HepG2 (cell line): ENCODE measurements at regions not wholly inside any gene's neighbourhood (a gene's known extent, or its start where the extent isn't known, plus 50 kb on each side); places are given as distances from the start of the nearest gene placed in this dataset.

Experiments used
- ATAC-seq: fragments of 200-7000 bp; cut with Tn5 transposase; 3 replicates; pipeline ENCODE4 v1.9.1; 2020; ENCODE audit warnings: mild to moderate bottlenecking, moderate library complexity
- BruUV-seq: library from RNA; stranded (reverse); fragments of 400-500 nt; replicated peaks from 2 replicates; lab custom pipeline; 2021; lab: Mats Ljungman, UMichigan
- CTCF ChIA-PET: fragments of 300-600 bp; formaldehyde crosslinking; extraction: SDS; loops from one replicate; lab custom pipeline; 2021; ENCODE audit warnings: low total read pairs, inconsistent platforms, low intra/inter-chr PET ratio; lab: Yijun Ruan, JAX
- POLR2A ChIA-PET: fragments of 350-600 bp; sonication (Branson Sonifier 250); formaldehyde crosslinking; loops from one replicate; lab custom pipeline; 2020; ENCODE audit warnings: antibody characterized with exemption, inconsistent platforms; lab: Yijun Ruan, JAX
- DNase-seq: peaks from one replicate; pipeline ENCODE4 v3.0.0-alpha.2; 2015; ENCODE audit warnings: low spot score
- FAIRE-seq: peaks from 3 replicates; lab custom pipeline; 2011; peaks lifted over from hg19 to GRCh38; lab: Jason Lieb, UNC
- H2AFZ ChIP-seq: one replicate; pipeline ENCODE4 v1.6.1; 2011; ENCODE audit warnings: low read length, inconsistent platforms
- H3K27ac ChIP-seq: fragments of 300-600 bp; 3 replicates; pipeline ENCODE4 v1.8.0; 2011; ENCODE audit warnings: mixed run types, mild to moderate bottlenecking, mixed read lengths, low read length, inconsistent platforms; ENCODE audit not compliant: insufficient read depth; ENCODE audit errors: extremely low read length
- H3K27me3 ChIP-seq, 2 experiments: fragments of 200-600 bp in 1 of 2; 2 replicates in 1 of 2; 3 replicates in 1 of 2; pipeline versions ENCODE4 v1.6.0 to v1.8.0; 2011; ENCODE audit warnings: low read length in 2 of 2, mild to moderate bottlenecking in 2 of 2, moderate library complexity in 2 of 2, inconsistent platforms in 1 of 2; ENCODE audit not compliant: insufficient read depth in 2 of 2, control insufficient read depth in 1 of 2
- H3K36me3 ChIP-seq, 2 experiments: fragments of 200-600 bp in 1 of 2; replicated peaks in 1 of 2; 2 replicates in 1 of 2; 3 replicates in 1 of 2; pipeline versions ENCODE4 v1.5.1 to v1.8.0; 2011; ENCODE audit warnings: low read length in 2 of 2, inconsistent platforms in 1 of 2; ENCODE audit not compliant: insufficient read depth in 2 of 2, control insufficient read depth in 1 of 2
- H3K4me1 ChIP-seq: 2 replicates; pipeline ENCODE4 v1.5.1; 2012; ENCODE audit warnings: low read length, inconsistent platforms; ENCODE audit not compliant: insufficient read depth
- H3K4me2 ChIP-seq: 2 replicates; pipeline ENCODE4 v1.6.0; 2011; ENCODE audit warnings: low read depth, low read length, inconsistent platforms
- H3K4me3 ChIP-seq, 3 experiments: fragments of 200-600 bp in 1 of 3; sonication (generic), shearing (Covaris generic) in 1 of 3; replicated peaks in 1 of 3; 2 replicates each; pipeline ENCODE4 v1.5.1; 2011 to 2016; ENCODE audit warnings: low read length in 3 of 3, inconsistent platforms in 2 of 3, low read depth in 2 of 3, mild to moderate bottlenecking in 2 of 3, control low read depth in 1 of 3, mixed read lengths in 1 of 3; ENCODE audit not compliant: insufficient read depth in 1 of 3
- H3K79me2 ChIP-seq: one replicate; pipeline ENCODE4 v1.6.1; 2011; ENCODE audit warnings: low read length, inconsistent platforms; ENCODE audit not compliant: insufficient read depth
- H3K9ac ChIP-seq: 2 replicates; pipeline ENCODE4 v1.6.0; 2011; ENCODE audit warnings: mild to moderate bottlenecking, low read depth, low read length, inconsistent platforms; ENCODE audit not compliant: insufficient read depth
- H3K9me3 ChIP-seq: 2 replicates; pipeline ENCODE4 v1.5.1; 2012; ENCODE audit warnings: mild to moderate bottlenecking, low read length
- H4K20me1 ChIP-seq: 2 replicates; pipeline ENCODE4 v1.6.0; 2011; ENCODE audit warnings: inconsistent platforms, mild to moderate bottlenecking, low read length, moderate library complexity; ENCODE audit not compliant: insufficient read depth
- CBX1 ChIP-seq: IDR thresholded peaks from one replicate; pipeline ENCODE4 v1.6.1; 2016; ENCODE audit warnings: antibody characterized with exemption, low read depth
- EEA1 ChIP-seq: sonication (generic); formaldehyde crosslinking; IDR thresholded peaks from 2 replicates; pipeline ENCODE4 v1.5.1; 2020; ENCODE audit warnings: mild to moderate bottlenecking, missing genetic modification reagents, borderline replicate concordance
- FOXK2 ChIP-seq: fragments of 450-650 bp; IDR thresholded peaks from 2 replicates; pipeline ENCODE4 v1.6.1; 2016
- GATAD2A ChIP-seq: IDR thresholded peaks from 2 replicates; pipeline ENCODE4 v1.6.1; 2016
- KAT8 ChIP-seq: IDR thresholded peaks from 2 replicates; pipeline ENCODE4 v1.6.1; 2016; ENCODE audit warnings: missing genetic modification reagents, missing compliant biosample characterization
- RNF2 ChIP-seq: fragments of 450-650 bp; conservative IDR thresholded peaks from 2 replicates; pipeline ENCODE4 v1.6.1; 2016; ENCODE audit warnings: low read depth
- ZBTB20 ChIP-seq: sonication (generic); formaldehyde crosslinking; IDR thresholded peaks from 2 replicates; pipeline ENCODE4 v1.8.1; 2023; ENCODE audit warnings: missing genetic modification reagents, low read depth, mild to moderate bottlenecking, borderline replicate concordance
- ZFP82 ChIP-seq: sonication (generic); formaldehyde crosslinking; IDR thresholded peaks from 2 replicates; pipeline ENCODE4 v1.5.1; 2020; ENCODE audit warnings: mild to moderate bottlenecking, missing genetic modification reagents, borderline replicate concordance
- ZNF432 ChIP-seq: sonication (generic); formaldehyde crosslinking; IDR thresholded peaks from 2 replicates; pipeline ENCODE4 v1.5.0; 2020; ENCODE audit warnings: missing genetic modification reagents, mild to moderate bottlenecking, borderline replicate concordance
- ZNF547 ChIP-seq: sonication (generic); formaldehyde crosslinking; IDR thresholded peaks from 2 replicates; pipeline ENCODE4 v1.5.1; 2020; ENCODE audit warnings: mild to moderate bottlenecking, missing genetic modification reagents
- ZNF563 ChIP-seq: sonication (generic); formaldehyde crosslinking; IDR thresholded peaks from 2 replicates; pipeline ENCODE4 v1.8.0; 2022; ENCODE audit warnings: mild to moderate bottlenecking, moderate library complexity, missing genetic modification reagents
- ZNF577 ChIP-seq: sonication (generic); formaldehyde crosslinking; IDR thresholded peaks from 2 replicates; pipeline ENCODE4 v1.4.0; 2020; ENCODE audit warnings: mild to moderate bottlenecking, low read depth, missing genetic modification reagents, borderline replicate concordance
- ZNF75D ChIP-seq: sonication (generic); formaldehyde crosslinking; IDR thresholded peaks from 2 replicates; pipeline ENCODE4 v1.8.1; 2023; ENCODE audit warnings: missing genetic modification reagents, mild to moderate bottlenecking, borderline replicate concordance
- ZSCAN25 ChIP-seq: sonication (generic); formaldehyde crosslinking; IDR thresholded peaks from 2 replicates; pipeline ENCODE4 v1.8.0; 2022; ENCODE audit warnings: mild to moderate bottlenecking, missing genetic modification reagents
- ZSCAN30 ChIP-seq: sonication (generic); formaldehyde crosslinking; IDR thresholded peaks from 2 replicates; pipeline ENCODE4 v1.5.0; 2020; ENCODE audit warnings: mild to moderate bottlenecking, missing genetic modification reagents
- WGBS: methylation state at CpG from one replicate; pipeline ENCODE4 v1.1.6; 2017; ENCODE audit warnings: low lambda C conversion rate; 5-methylcytosine and 5-hydroxymethylcytosine counted together
- in situ Hi-C: cut with HindIII; loops from 2 replicates; pipeline ENCODE4 v1.10.0; 2017; ENCODE audit warnings: low pct_unique_long_range_greater_than_20kb; ENCODE audit not compliant: extremely low pct_ligation_motif_present
- intact Hi-C: fragments of 100-400 bp; cut with micrococcal nuclease; formaldehyde crosslinking; loops from one replicate; pipeline ENCODE4 v1.10.0; 2022; ENCODE audit not compliant: unreplicated experiment
- TF ChIP-seq, protein P1 (sequence below): sonication (generic); formaldehyde crosslinking; IDR thresholded peaks from 2 replicates; pipeline ENCODE4 v1.4.0; 2020; ENCODE audit warnings: missing genetic modification reagents, borderline replicate concordance
- TF ChIP-seq, protein P2 (sequence below): sonication (generic); formaldehyde crosslinking; IDR thresholded peaks from 2 replicates; pipeline ENCODE4 v1.4.0; 2020; ENCODE audit warnings: mild to moderate bottlenecking, missing genetic modification reagents

DNA sequence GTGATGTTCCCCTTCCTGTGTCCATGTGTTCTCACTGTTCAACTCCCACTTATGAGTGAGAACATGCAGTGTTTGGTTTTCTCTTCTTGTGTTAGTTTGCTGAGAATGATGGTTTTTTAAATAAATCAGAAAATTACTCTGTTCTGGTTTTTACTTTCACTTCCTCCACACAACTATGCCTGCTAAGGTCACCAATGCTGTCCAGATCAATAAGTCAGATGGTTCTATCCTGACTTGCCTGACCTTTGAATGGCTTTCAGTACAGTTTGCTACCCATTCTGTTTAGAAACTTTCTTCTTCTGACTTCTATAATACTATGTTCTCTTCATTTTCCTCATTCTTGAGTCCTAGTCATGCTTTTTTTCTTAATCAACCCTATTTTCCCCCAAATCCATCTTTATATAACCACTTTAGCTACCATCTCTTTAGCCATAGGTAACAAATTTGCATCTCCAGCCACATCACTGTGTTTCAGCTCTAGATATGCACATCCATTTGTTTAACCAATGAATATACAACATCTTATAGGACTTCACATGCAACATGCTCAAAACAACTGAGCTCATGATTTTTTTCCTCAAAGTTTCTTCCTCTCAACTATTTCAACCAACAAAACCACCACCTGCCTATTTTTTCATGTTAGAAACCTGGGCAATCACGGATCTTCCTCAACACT lies 58.8 kb upstream of the SLC38A11 start (continued):
- no peak for TF ChIP-seq ZNF547

DNA sequence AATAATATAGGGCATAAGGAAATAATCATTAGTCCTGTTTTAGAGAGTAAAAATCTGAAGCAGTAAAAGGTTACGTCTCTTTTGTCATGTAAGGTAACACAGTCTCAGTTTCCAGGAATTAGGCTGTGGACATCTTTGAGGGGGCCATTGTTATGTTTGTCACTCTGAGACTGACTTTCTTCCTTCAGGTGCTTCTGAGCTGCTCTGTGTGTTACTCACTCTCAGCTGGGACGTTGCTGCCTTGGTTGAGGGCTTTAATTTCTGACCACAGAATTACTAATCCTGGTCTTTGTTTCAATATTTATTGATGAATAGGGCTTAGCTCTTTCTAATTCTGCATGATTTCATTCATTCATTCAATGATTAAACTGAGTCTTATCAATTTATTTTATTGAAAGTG lies 55.9 kb upstream of the SLC38A11 start:
- H3K79me2 ChIP-seq: no peaks in the 10 kb centered on the region
- H3K4me2 ChIP-seq: no peak overlapping the region
- in situ Hi-C loops (no loop called here), intact Hi-C loops (no loop called here)
- no peak overlapping the region for H3K9ac ChIP-seq
- no peak overlapping the region for H3K4me3 ChIP-seq
- no peak overlapping the region for H3K27ac ChIP-seq
- WGBS: 48% methylated on average over 2 of the region's 2 CpGs
- no peaks in the 10 kb centered on the region for H4K20me1 ChIP-seq
- no TSS peak for BruUV-seq
- H3K4me1 ChIP-seq: no peaks in the 10 kb centered on the region
- no peak overlapping the region for H2AFZ ChIP-seq
- no peaks in the 10 kb centered on the region for H3K9me3 ChIP-seq
- POLR2A ChIA-PET: no interaction called here
- H3K36me3 ChIP-seq: no peaks in the 10 kb centered on the region
- FAIRE-seq (no peak), DNase-seq (no peak), ATAC-seq (no peak)
- 0 out of 5 replicates have a peak, but pooled peaks cover 0 to 3% of the 10 kb centered on the region in 2 experiments for H3K27me3 ChIP-seq
- CTCF ChIA-PET: no interaction called here
- TF ChIP-seq, protein P1, sequence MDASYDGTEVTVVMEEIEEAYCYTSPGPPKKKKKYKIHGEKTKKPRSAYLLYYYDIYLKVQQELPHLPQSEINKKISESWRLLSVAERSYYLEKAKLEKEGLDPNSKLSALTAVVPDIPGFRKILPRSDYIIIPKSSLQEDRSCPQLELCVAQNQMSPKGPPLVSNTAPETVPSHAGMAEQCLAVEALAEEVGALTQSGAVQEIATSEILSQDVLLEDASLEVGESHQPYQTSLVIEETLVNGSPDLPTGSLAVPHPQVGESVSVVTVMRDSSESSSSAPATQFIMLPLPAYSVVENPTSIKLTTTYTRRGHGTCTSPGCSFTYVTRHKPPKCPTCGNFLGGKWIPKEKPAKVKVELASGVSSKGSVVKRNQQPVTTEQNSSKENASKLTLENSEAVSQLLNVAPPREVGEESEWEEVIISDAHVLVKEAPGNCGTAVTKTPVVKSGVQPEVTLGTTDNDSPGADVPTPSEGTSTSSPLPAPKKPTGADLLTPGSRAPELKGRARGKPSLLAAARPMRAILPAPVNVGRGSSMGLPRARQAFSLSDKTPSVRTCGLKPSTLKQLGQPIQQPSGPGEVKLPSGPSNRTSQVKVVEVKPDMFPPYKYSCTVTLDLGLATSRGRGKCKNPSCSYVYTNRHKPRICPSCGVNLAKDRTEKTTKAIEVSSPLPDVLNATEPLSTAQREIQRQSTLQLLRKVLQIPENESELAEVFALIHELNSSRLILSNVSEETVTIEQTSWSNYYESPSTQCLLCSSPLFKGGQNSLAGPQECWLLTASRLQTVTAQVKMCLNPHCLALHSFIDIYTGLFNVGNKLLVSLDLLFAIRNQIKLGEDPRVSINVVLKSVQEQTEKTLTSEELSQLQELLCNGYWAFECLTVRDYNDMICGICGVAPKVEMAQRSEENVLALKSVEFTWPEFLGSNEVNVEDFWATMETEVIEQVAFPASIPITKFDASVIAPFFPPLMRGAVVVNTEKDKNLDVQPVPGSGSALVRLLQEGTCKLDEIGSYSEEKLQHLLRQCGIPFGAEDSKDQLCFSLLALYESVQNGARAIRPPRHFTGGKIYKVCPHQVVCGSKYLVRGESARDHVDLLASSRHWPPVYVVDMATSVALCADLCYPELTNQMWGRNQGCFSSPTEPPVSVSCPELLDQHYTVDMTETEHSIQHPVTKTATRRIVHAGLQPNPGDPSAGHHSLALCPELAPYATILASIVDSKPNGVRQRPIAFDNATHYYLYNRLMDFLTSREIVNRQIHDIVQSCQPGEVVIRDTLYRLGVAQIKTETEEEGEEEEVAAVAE: no peak
- TF ChIP-seq ZNF577 (CRISPR knock-in tag) (no peak), RNF2 (no peak), ZNF75D (CRISPR knock-in tag) (no peak), ZSCAN30 (CRISPR knock-in tag) (no peak), CBX1 (no peak), EEA1 (CRISPR knock-in tag) (no peak), FOXK2 (no peak), KAT8 (CRISPR knock-in tag) (no peak), ZBTB20 (CRISPR knock-in tag) (no peak), ZNF563 (no peak), GATAD2A (CRISPR knock-in tag) (no peak), ZFP82 (no peak), ZSCAN25 (CRISPR knock-in tag) (no peak), ZNF432 (CRISPR knock-in tag) (no peak)
- TF ChIP-seq, protein P2, sequence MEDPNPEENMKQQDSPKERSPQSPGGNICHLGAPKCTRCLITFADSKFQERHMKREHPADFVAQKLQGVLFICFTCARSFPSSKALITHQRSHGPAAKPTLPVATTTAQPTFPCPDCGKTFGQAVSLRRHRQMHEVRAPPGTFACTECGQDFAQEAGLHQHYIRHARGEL (CRISPR knock-in tag): no peak
